GM10248 (cell line): ENCODE measurements at regions not wholly inside any gene's neighbourhood (a gene's known extent, or its start where the extent isn't known, plus 50 kb on each side); places are given as distances from the start of the nearest gene placed in this dataset.

Source experiments
- CTCF ChIA-PET: fragments of 300-600 bp; sonication (Branson Sonifier 250); formaldehyde crosslinking; extraction: SDS; loops from one replicate; lab custom pipeline; 2021; ENCODE audit warnings: antibody characterized with exemption; lab: Yijun Ruan, JAX
- POLR2A ChIA-PET: fragments of 350-650 bp; sonication (Branson Sonifier 250); formaldehyde crosslinking; extraction: SDS; loops from one replicate; lab custom pipeline; 2020; ENCODE audit warnings: antibody characterized with exemption; lab: Yijun Ruan, JAX
- DNase-seq: peaks from one replicate; pipeline ENCODE4 v3.0.0; 2012; ENCODE audit errors: extremely low spot score
- CTCF ChIP-seq: IDR thresholded peaks from 2 replicates; pipeline ENCODE4 v1.5.1; 2012; ENCODE audit warnings: mild to moderate bottlenecking, low read depth; ENCODE audit errors: extremely low read depth, missing control alignments, control extremely low read depth

DNA sequence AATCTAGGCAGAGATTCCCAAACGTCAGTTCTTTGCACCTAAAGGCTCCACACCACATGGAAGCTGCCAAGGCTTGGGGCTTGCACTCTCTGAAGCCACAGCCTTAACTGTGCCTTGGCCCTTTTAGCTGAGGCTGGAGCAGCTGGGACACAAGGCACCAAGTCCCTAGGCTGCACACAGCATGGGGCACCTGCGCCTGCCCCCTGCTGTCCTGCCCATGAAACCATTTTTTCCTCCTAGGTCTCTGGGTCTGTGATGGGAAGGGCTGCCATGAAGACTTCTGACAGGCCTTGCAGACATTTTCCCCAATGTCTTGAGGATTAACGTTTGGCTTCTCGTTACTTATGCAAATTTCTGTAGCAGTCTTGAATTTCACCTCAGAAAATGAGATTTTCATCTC, 241.5 kb downstream of the OSR1 start:
- no peak for TF ChIP-seq CTCF
- POLR2A ChIA-PET = no interaction called here
- CTCF ChIA-PET = no interaction called here
- no peak for DNase-seq

GRCh38 chr2:19114754-19115231, 243.6 kb downstream of the OSR1 start:
- ChIA-PET CTCF (no interaction called here), POLR2A (no interaction called here)
- TF ChIP-seq CTCF = no peak
- no peak for DNase-seq

DNA sequence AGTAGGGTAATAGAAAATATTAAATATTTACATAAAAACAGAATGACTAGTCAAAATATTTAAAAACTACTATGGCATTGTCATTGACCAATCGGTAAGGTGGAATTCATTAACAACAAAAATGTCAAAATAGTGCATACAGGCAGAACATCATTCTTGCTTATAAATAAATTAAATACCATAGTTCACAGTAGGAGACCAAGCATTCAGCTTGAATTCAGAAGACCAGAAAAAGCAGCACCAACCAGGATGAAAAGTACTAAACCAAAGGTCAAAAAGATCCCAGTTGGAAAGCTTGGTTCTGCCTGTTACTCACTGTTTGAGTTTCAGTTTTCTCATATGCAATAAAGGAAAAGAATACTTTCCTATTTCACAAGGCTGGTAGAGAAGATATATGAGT, 244.3 kb downstream of the OSR1 start:
- DNase-seq = no peak
- no peak for TF ChIP-seq CTCF
- CTCF ChIA-PET = no interaction called here
- POLR2A ChIA-PET = no interaction called here

DNA sequence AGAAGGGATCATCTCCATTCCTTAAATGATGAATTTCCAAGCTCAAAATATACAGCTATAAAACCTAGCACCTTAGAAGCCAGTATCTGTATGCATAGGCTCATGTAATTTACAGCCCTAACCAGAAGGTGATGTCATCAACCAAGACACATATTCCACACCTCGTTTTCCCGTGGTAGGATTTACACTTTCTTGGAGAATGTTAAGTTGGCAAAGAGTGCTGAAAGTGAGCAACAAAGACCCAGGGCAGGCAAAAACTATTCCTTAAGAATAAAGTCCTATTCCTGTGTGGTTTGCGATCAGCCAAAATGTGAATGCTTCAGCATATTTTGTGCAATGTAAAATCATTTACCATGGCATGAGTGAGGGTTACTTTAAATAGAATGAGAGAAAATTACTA, 247.1 kb downstream of the OSR1 start:
- no peak for DNase-seq
- POLR2A ChIA-PET = no interaction called here
- no peak for TF ChIP-seq CTCF
- CTCF ChIA-PET = interaction anchor here (1.2 to 1.4 kb wide), 2 partner anchors 30 to 361 kb away, joined by 3 to 4 read pairs; no protein-coding TSS in a partner anchor

DNA sequence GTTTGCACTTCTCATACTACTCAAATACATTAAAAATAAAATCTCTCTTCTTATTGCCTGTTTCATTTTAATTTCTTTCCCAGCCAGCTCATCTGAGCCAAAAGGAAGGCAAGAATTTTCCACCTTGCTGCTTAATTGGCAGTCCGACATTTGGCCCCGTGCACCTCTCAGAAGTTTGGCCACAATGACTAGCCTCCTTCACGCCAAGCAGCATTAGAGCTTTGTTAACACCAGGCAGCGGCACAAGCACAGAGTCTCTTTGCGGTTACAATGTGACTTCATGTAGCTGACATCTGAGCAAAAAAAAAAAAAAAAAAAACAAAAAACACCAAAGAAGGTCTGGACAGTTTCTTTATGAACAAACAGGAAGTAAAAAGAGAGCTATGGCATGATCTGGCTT, 248.9 kb downstream of the OSR1 start:
- ChIA-PET CTCF (no interaction called here), POLR2A (no interaction called here)
- DNase-seq = no peak
- no peak for TF ChIP-seq CTCF

GRCh38 chr2:19106376-19106775, 252.0 kb downstream of the OSR1 start:
- CTCF ChIA-PET = no interaction called here
- POLR2A ChIA-PET = no interaction called here
- no peak for TF ChIP-seq CTCF
- DNase-seq = no peak

DNA sequence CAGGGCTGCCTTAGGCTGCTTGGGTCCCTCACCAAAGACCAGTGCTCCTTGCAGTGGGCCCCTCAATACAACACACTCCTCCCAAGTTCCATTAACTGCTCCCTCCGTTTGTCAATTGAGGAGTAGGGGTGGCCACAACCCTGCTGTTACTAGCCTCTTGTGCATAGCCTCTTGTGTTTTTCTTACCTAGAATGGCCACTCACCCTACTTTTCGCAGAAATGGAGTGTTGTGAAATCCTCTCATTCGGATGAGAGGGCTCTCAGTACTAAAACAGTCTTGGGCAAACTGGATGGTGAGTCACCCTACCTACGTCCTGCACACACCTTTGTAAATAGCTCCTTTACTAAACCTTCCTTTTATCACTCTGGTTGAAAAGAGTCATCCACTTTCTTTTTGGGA, 253.9 kb downstream of the OSR1 start:
- TF ChIP-seq CTCF = no peak
- POLR2A ChIA-PET = no interaction called here
- DNase-seq = no peak
- CTCF ChIA-PET = no interaction called here
